Thoracic aorta (tissue), 2 donors: ENCODE measurements at regions not wholly inside any gene's neighbourhood (a gene's known extent, or its start where the extent isn't known, plus 50 kb on each side); places are given as distances from the start of the nearest gene placed in this dataset.

Experiments
- ATAC-seq: fragments of 150-250 bp; one replicate; pipeline ENCODE4 v1.8.0; 2017; ENCODE audit warnings: low read depth; ENCODE audit not compliant: insufficient number of reproducible peaks, low FRiP score
- DNase-seq: peaks from one replicate; pipeline ENCODE4 v3.0.0-alpha.2; 2020; ENCODE audit warnings: low spot score
- H3K27ac ChIP-seq, 2 donors: fragments of 200-600 bp; sonication (generic); 1 replicate in 1 of 2; 2 replicates in 1 of 2; pipeline ENCODE4 v1.5.1; 2016; ENCODE audit warnings: mild to moderate bottlenecking in 2 of 2, moderate library complexity in 2 of 2
- H3K27me3 ChIP-seq: fragments of 200-600 bp; sonication (generic); replicated peaks from 2 replicates; pipeline ENCODE4 v1.6.0; 2016; ENCODE audit warnings: mild to moderate bottlenecking; ENCODE audit not compliant: insufficient read depth
- H3K36me3 ChIP-seq: fragments of 200-600 bp; sonication (generic); one replicate; pipeline ENCODE4 v1.5.1; 2016
- H3K4me1 ChIP-seq, 2 donors: fragments of 200-600 bp; sonication (generic); 1 replicate in 1 of 2; 2 replicates in 1 of 2; pipeline versions ENCODE4 v1.5.1 to v1.6.0; 2016; ENCODE audit warnings: low read depth in 2 of 2, mild to moderate bottlenecking in 1 of 2; ENCODE audit not compliant: control insufficient read depth in 1 of 2
- H3K4me3 ChIP-seq: fragments of 200-600 bp; sonication (generic); 2 replicates; pipeline ENCODE4 v1.5.1; 2016; ENCODE audit warnings: mild to moderate bottlenecking
- H3K9me3 ChIP-seq: fragments of 200-600 bp; sonication (generic); 2 replicates; pipeline ENCODE4 v1.5.1; 2016
- TF ChIP-seq, protein P1 (sequence below): fragments of 200-600 bp; sonication (generic); IDR thresholded peaks from one replicate; pipeline ENCODE4 v1.5.1; 2019; ENCODE audit warnings: antibody characterized with exemption

DNA sequence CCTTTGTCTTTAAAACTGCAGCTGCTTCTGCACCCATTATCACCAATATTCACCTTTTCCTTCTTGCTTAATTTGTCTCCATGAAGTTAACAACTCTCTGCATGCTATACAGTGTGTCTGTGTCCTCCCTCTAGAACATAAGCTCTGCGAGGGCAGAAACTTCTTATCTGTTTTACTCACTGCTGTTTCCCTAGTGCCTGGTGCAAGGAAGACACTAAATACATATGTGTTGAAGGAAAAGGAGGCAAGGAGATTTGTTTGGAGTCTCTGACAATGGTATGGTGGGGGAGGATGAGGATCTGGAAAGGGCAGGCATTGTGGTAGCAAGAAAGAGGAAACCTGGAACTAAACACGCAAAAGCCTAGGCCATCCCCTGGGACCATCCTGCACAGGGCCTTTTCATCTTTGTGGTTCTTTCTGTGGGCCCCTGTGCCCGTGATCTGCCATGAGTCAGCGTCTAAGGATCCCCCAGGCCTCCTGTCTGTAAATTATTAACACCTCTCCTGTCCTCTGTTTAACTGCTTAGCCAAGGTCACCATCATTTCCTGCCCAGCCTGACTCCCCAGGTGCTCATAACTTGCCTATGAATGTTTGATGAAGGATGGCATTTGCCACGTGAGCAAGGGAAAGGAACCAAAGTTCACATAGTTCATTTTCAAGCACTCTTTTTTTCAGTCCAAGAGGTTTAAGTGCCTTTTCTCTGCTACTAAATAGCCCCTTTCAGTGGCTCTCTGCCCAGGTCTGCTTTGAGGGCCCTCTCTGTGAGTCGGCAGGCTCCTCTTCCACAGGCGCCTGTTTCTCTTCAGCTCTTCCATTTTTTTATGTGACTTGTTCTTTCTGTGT is 131.1 kb downstream of the RASSF10 start:
- Histone ChIP-seq H3K4me1 (no peaks in the 10 kb centered on the region), H3K36me3 (no peaks in the 10 kb centered on the region), H3K4me3 (no peak overlapping the region), H3K9me3 (no peaks in the 10 kb centered on the region), H3K27ac (no peak overlapping the region), H3K27me3 (no peaks in the 10 kb centered on the region)
- no peak for DNase-seq
- ATAC-seq, result no peak
- TF ChIP-seq, protein P1, sequence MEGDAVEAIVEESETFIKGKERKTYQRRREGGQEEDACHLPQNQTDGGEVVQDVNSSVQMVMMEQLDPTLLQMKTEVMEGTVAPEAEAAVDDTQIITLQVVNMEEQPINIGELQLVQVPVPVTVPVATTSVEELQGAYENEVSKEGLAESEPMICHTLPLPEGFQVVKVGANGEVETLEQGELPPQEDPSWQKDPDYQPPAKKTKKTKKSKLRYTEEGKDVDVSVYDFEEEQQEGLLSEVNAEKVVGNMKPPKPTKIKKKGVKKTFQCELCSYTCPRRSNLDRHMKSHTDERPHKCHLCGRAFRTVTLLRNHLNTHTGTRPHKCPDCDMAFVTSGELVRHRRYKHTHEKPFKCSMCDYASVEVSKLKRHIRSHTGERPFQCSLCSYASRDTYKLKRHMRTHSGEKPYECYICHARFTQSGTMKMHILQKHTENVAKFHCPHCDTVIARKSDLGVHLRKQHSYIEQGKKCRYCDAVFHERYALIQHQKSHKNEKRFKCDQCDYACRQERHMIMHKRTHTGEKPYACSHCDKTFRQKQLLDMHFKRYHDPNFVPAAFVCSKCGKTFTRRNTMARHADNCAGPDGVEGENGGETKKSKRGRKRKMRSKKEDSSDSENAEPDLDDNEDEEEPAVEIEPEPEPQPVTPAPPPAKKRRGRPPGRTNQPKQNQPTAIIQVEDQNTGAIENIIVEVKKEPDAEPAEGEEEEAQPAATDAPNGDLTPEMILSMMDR, result no peak

DNA sequence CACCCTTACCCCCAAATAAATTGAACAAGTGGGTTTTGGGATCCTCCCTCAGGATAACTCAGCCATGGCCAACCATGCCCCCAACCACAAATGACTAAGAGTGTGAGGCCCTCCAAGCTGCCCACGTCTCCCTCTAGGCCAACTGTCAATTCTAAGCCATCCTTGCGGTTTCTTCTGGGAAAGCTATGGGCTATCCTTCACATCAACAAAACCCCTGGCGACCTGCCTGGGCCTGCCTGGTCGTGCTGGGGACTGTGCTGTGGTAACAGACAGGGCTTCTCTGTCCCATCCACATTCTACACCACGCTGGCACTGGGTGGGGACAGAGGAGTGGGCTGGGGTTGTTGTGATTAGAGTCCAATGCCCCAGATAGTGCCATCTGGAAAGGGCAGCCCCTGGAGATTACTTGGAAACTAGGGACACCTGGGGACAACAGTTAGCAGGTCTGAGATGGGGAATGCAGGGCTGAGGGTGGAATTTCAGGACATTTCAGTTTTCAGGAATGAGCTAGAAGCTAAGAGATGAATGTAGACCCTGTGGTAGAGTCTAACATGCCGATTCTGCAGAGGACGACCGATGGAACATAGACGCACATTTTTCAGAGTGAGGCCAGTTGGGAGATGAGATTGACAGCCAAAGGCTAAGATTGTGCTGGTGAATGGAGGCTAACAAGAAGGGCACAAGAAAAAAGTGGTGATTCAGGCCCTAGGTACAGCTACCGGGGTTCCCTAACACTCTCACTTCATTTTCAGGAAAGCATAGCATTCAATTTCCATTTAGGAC is 131.9 kb downstream of the RASSF10 start:
- no peaks in the 10 kb centered on the region for H3K27me3 ChIP-seq
- H3K36me3 ChIP-seq, result no peaks in the 10 kb centered on the region
- H3K9me3 ChIP-seq, result no peaks in the 10 kb centered on the region
- TF ChIP-seq, protein P1, result no peak
- H3K4me1 ChIP-seq, result no peaks in the 10 kb centered on the region
- DNase-seq, result no peak
- no peak for ATAC-seq
- no peak overlapping the region for H3K4me3 ChIP-seq
- no peak overlapping the region for H3K27ac ChIP-seq

DNA sequence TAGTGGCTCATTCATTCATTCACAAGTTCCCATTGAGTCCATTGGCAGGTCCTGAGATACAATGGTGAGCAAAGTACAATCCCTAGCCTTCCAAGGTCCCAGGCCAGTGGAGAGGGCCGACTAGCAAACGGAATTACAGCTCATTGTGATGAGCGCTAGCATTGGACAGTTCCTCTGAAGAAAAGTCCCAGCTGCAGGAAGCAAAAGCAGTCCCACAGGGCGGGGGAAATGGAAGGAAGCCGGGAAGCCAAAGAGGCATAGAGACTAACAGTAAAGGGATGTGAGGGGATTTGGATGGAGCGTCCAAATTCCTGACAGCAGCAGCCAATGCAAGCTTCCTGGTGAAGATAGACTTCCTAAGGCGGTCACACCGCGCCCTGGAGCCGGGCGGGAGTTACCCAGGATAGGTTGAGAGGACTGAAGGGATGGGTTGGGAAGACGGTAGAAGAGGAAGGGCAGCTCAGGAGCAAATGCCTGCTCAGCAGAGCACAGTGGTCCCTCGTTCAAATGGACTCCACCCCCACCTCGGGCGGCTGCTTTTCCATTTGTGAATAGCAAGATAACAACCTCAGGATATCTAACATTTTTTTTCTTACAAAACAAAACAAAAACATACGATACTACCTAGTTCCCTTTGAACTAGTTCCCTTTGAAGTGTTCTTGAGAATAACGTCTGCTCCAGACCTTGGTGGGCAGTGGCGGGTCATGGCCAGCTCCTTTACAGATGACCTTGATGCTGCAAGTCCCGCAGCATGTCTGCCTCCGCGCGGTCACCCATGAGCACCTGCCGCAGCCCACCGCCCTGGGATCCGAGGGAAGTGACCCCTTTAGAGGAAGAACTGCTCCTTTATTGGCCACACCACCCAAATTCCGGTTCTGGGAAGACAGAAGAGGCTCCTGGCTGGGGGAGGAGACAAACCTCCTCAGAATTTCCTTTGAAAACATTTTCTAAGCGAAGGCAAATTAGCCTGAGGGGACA is 132.9 kb downstream of the RASSF10 start:
- Histone ChIP-seq H3K4me1 (no peaks in the 10 kb centered on the region), H3K27me3 (no peaks in the 10 kb centered on the region), H3K27ac (no peak overlapping the region), H3K4me3 (no peak overlapping the region), H3K9me3 (no peaks in the 10 kb centered on the region), H3K36me3 (no peaks in the 10 kb centered on the region)
- ATAC-seq (no peak), DNase-seq (no peak)
- TF ChIP-seq, protein P1, result no peak

DNA sequence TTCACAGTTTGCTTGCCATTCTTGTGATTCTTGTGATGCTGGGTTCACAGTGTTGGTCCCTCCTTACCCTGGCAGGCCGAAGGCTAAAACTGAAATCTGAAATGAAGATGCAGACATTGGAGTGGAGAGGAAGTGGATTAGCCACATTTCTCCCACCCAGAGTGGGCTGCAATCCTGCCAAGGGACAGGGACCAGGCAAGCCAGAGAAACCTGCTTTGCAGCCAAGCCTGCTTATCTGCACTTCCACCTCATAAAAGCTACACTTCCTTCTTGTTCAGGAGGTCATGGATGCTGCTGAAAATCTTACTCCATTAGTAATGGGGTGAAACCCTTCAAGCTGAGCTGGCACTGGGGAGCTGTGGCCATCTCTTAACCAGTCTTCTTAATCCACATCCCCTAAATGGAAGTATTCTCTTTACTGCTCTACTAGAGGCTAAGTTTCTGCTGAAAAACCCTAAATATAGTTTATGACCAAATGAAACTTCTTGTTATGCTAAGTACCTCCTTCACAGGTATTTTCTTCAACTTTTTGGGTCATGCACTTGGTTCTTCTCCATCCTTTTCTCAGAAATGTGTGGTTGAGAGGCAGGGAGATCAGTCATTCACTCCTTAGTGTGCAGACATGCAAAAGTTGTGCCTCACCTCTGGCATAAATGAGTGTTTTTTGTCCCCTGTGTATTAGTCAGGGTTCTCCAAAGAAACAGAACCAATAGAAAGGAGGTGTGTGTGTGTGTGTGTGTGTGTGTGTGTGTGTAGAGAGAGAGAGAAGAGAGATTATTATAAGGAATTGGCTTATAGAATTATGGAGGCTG is 133.9 kb upstream of the BMAL1 start:
- H3K9me3 ChIP-seq, result no peaks in the 10 kb centered on the region
- H3K36me3 ChIP-seq, result no peaks in the 10 kb centered on the region
- no peak overlapping the region for H3K27ac ChIP-seq
- no peaks in the 10 kb centered on the region for H3K4me1 ChIP-seq
- ATAC-seq (no peak), DNase-seq (no peak)
- TF ChIP-seq, protein P1, result no peak
- no peaks in the 10 kb centered on the region for H3K27me3 ChIP-seq
- no peak overlapping the region for H3K4me3 ChIP-seq
